ENCODE measurements at regions not wholly inside any gene's neighbourhood (a gene's known extent, or its start where the extent isn't known, plus 50 kb on each side); places are given as distances from the start of the nearest gene placed in this dataset.
A peak's percentile ranks its signal among the peaks of the same experiment; 100 is the strongest.

GRCh38 chr12:124499190-124499753 is 68.1 kb downstream of the NCOR2 start:
- no peak overlapping the region for H3K4me3 ChIP-seq
- H3K9me3 ChIP-seq: no peaks in the 10 kb centered on the region
- 86 to 90% (median 88%) methylated on average over 20 of the region's 20 CpGs for WGBS, 5 donors
- intact Hi-C loops (cut with DNase I; ENCODE audit: low total_unique reads): no loop called here
- no peak for DNase-seq
- TF ChIP-seq CTCF (IDR thresholded peaks at IDR 0.05 in 8 of 11, conservative IDR thresholded peaks at IDR 0.05 in 3 of 11): no peak
- no peak for TF ChIP-seq POLR2A (IDR thresholded peaks at IDR 0.05)
- no peak for TF ChIP-seq POLR2AphosphoS5 (IDR thresholded peaks at IDR 0.05)
- peaks cover 0 to 20% (median 7%) of the 10 kb centered on the region in 6 donors for H3K36me3 ChIP-seq
- H3K4me1 ChIP-seq: peaks cover 30 to 94% (median 60%) of the 10 kb centered on the region in 6 donors
- no peaks in the 10 kb centered on the region for H3K27me3 ChIP-seq (replicated peaks in 1 of 7)
- H3K27ac ChIP-seq: peak overlapping the region in 2 of 8 donors; percentile 63 to 66

- intact Hi-C loops (cut with DNase I; ENCODE audit: low total_unique reads): no loop called here
- Histone ChIP-seq H3K27me3 (replicated peaks in 1 of 7) (no peaks in the 10 kb centered on the region), H3K27ac (peak overlapping the region in 6 of 8 donors; percentile 39 to 66 (median 54)), H3K4me3 (no peak overlapping the region), H3K4me1 (peaks cover 37 to 96% (median 65%) of the 10 kb centered on the region in 6 donors), H3K9me3 (no peaks in the 10 kb centered on the region), H3K36me3 (peaks cover 0 to 26% (median 8%) of the 10 kb centered on the region in 6 donors)
- no peak for DNase-seq
- no peak for TF ChIP-seq CTCF (IDR thresholded peaks at IDR 0.05 in 8 of 11, conservative IDR thresholded peaks at IDR 0.05 in 3 of 11)
- no peak for TF ChIP-seq POLR2AphosphoS5 (IDR thresholded peaks at IDR 0.05)
- TF ChIP-seq POLR2A (IDR thresholded peaks at IDR 0.05): no peak
- 31 to 46% (median 42%) methylated on average over 22 to 24 of the region's 24 CpGs for WGBS, 5 donors
Measured at GRCh38 chr12:124498275-124499189, 68.9 kb downstream of the NCOR2 start.

GRCh38 chr12:124497658-124498057 is 69.8 kb downstream of the NCOR2 start:
- peaks cover 42 to 100% (median 74%) of the 10 kb centered on the region in 6 donors for H3K4me1 ChIP-seq

More at GRCh38 chr12:124497658-124498057, 69.8 kb downstream of the NCOR2 start:
- Histone ChIP-seq H3K36me3 (peaks cover 0 to 34% (median 8%) of the 10 kb centered on the region in 6 donors), H3K27ac (peak overlapping the region in 6 of 8 donors; percentile 6 to 66 (median 50)), H3K27me3 (replicated peaks in 1 of 7) (no peaks in the 10 kb centered on the region), H3K4me3 (no peak overlapping the region), H3K9me3 (no peaks in the 10 kb centered on the region)
- TF ChIP-seq POLR2A (IDR thresholded peaks at IDR 0.05): no peak
- TF ChIP-seq POLR2AphosphoS5 (IDR thresholded peaks at IDR 0.05): peak in 2 of 3 donors; percentile 43 to 73
- no peak for TF ChIP-seq CTCF (IDR thresholded peaks at IDR 0.05 in 8 of 11, conservative IDR thresholded peaks at IDR 0.05 in 3 of 11)
- peak; percentile 75 for DNase-seq
- intact Hi-C loops (cut with DNase I; ENCODE audit: low total_unique reads): no loop called here
- 47 to 79% (median 51%) methylated on average over 4 to 7 of the region's 7 CpGs for WGBS, 5 donors
